WTC11 (cell line): ENCODE measurements at regions not wholly inside any gene's neighbourhood (a gene's known extent, or its start where the extent isn't known, plus 50 kb on each side); places are given as distances from the start of the nearest gene placed in this dataset.

ENCODE experiments used
- ATAC-seq: fragments of 200-7000 bp; cut with Tn5 transposase; 2 replicates; pipeline ENCODE4 v1.10.0; 2021; ENCODE audit warnings: mild to moderate bottlenecking, moderate library complexity
- CTCF ChIA-PET: fragments of 300-600 bp; sonication (Branson Sonifier 250); formaldehyde crosslinking; loops from one replicate; lab custom pipeline; 2021; ENCODE audit warnings: antibody characterized with exemption; lab: Charles Lee
- POLR2A ChIA-PET: fragments of 350-600 bp; sonication (Branson Sonifier 250); formaldehyde crosslinking; loops from one replicate; lab custom pipeline; 2021; ENCODE audit warnings: antibody characterized with exemption; lab: Charles Lee
- DNase-seq: peaks from one replicate; pipeline ENCODE4 v3.0.0; 2021; ENCODE audit warnings: low spot score
- H3K27ac Mint-ChIP-seq: 2 replicates; pipeline ENCODE4 v1.8.0; 2021; ENCODE audit warnings: mixed read lengths
- H3K27me3 Mint-ChIP-seq: 2 replicates; pipeline ENCODE4 v1.8.0; 2021; ENCODE audit warnings: low read depth, mild to moderate bottlenecking, moderate library complexity, mixed read lengths
- H3K36me3 Mint-ChIP-seq: 2 replicates; pipeline ENCODE4 v1.8.0; 2021; ENCODE audit warnings: mixed read lengths
- H3K4me1 Mint-ChIP-seq: 2 replicates; pipeline ENCODE4 v1.8.0; 2022; ENCODE audit warnings: mixed read lengths
- H3K4me3 Mint-ChIP-seq: 2 replicates; pipeline ENCODE4 v1.8.0; 2021; ENCODE audit warnings: mild to moderate bottlenecking, moderate library complexity, mixed read lengths
- H3K9me3 Mint-ChIP-seq: 2 replicates; pipeline ENCODE4 v1.8.0; 2021; ENCODE audit warnings: mixed read lengths
- FOXK1 ChIP-seq: sonication (generic); formaldehyde crosslinking; IDR thresholded peaks from 2 replicates; pipeline ENCODE4 v1.8.0; 2022; ENCODE audit warnings: mild to moderate bottlenecking, moderate library complexity, missing genetic modification reagents
- FOXP4 ChIP-seq: sonication (generic); formaldehyde crosslinking; IDR thresholded peaks from 2 replicates; pipeline ENCODE4 v1.8.0; 2022; ENCODE audit warnings: mild to moderate bottlenecking, missing genetic modification reagents
- KAT7 ChIP-seq: sonication (generic); formaldehyde crosslinking; IDR thresholded peaks from 2 replicates; pipeline ENCODE4 v1.8.1; 2023; ENCODE audit warnings: missing genetic modification reagents, mild to moderate bottlenecking, borderline replicate concordance
- NFATC4 ChIP-seq: fragments of 250-450 bp; sonication (Bioruptor Pico); IDR thresholded peaks from 2 replicates; pipeline ENCODE4 v1.9.0; 2021; ENCODE audit warnings: mild to moderate bottlenecking
- NFE2L1 ChIP-seq: sonication (generic); formaldehyde crosslinking; IDR thresholded peaks from 2 replicates; pipeline ENCODE4 v1.8.1; 2023; ENCODE audit warnings: missing genetic modification reagents
- NFYB ChIP-seq: sonication (generic); formaldehyde crosslinking; conservative IDR thresholded peaks from 2 replicates; pipeline ENCODE4 v1.8.0; 2022; ENCODE audit warnings: low read depth, missing genetic modification reagents
- PRDM15 ChIP-seq: sonication (generic); formaldehyde crosslinking; IDR thresholded peaks from 2 replicates; pipeline ENCODE4 v1.8.0; 2022; ENCODE audit warnings: missing genetic modification reagents
- PREB ChIP-seq: sonication (generic); formaldehyde crosslinking; IDR thresholded peaks from 2 replicates; pipeline ENCODE4 v1.8.1; 2022; ENCODE audit warnings: mild to moderate bottlenecking, missing genetic modification reagents, moderate library complexity, borderline replicate concordance
- RELA ChIP-seq: sonication (generic); formaldehyde crosslinking; IDR thresholded peaks from 2 replicates; pipeline ENCODE4 v1.8.1; 2022; ENCODE audit warnings: missing genetic modification reagents, mild to moderate bottlenecking, borderline replicate concordance
- SMAD3 ChIP-seq: sonication (generic); formaldehyde crosslinking; IDR thresholded peaks from 2 replicates; pipeline ENCODE4 v1.8.0; 2022; ENCODE audit warnings: missing genetic modification reagents, mild to moderate bottlenecking, borderline replicate concordance
- TEAD4 ChIP-seq: sonication (generic); formaldehyde crosslinking; IDR thresholded peaks from 2 replicates; pipeline ENCODE4 v1.8.0; 2022; ENCODE audit warnings: mild to moderate bottlenecking, missing genetic modification reagents
- TP53 ChIP-seq: sonication (generic); formaldehyde crosslinking; IDR thresholded peaks from 2 replicates; pipeline ENCODE4 v1.8.1; 2023; ENCODE audit warnings: mild to moderate bottlenecking, missing genetic modification reagents
- ZNF219 ChIP-seq: sonication (generic); formaldehyde crosslinking; IDR thresholded peaks from 2 replicates; pipeline ENCODE4 v1.8.0; 2023; ENCODE audit warnings: missing genetic modification reagents, mild to moderate bottlenecking, borderline replicate concordance
- ZNF396 ChIP-seq: fragments of 250-450 bp; sonication (Bioruptor Pico); IDR thresholded peaks from 2 replicates; pipeline ENCODE4 v1.8.0; 2021; ENCODE audit warnings: mild to moderate bottlenecking, moderate library complexity, borderline replicate concordance
- TF ChIP-seq, protein P1 (sequence below): sonication (generic); formaldehyde crosslinking; conservative IDR thresholded peaks from 2 replicates; pipeline ENCODE4 v1.8.1; 2022; ENCODE audit warnings: mild to moderate bottlenecking, missing genetic modification reagents
- TF ChIP-seq, protein P2 (sequence below): sonication (generic); formaldehyde crosslinking; IDR thresholded peaks from 2 replicates; pipeline ENCODE4 v1.8.1; 2023; ENCODE audit warnings: mild to moderate bottlenecking, missing genetic modification reagents, moderate library complexity
- TF ChIP-seq, protein P3 (sequence below): sonication (generic); formaldehyde crosslinking; IDR thresholded peaks from 2 replicates; pipeline ENCODE4 v1.8.1; 2022; ENCODE audit warnings: mild to moderate bottlenecking, moderate library complexity, missing genetic modification reagents
- TF ChIP-seq, protein P4 (sequence below): sonication (generic); formaldehyde crosslinking; IDR thresholded peaks from 2 replicates; pipeline ENCODE4 v1.8.1; 2022; ENCODE audit warnings: low read depth, mild to moderate bottlenecking, moderate library complexity, missing genetic modification reagents, borderline replicate concordance

- TF ChIP-seq NFE2L1 (CRISPR knock-in tag), result no peak
- no peak for TF ChIP-seq NFYB (CRISPR knock-in tag)
- TF ChIP-seq SMAD3, result no peak
- TF ChIP-seq PREB (CRISPR knock-in tag), result no peak
- no peak for TF ChIP-seq TP53 (CRISPR knock-in tag)
- TF ChIP-seq, protein P1, sequence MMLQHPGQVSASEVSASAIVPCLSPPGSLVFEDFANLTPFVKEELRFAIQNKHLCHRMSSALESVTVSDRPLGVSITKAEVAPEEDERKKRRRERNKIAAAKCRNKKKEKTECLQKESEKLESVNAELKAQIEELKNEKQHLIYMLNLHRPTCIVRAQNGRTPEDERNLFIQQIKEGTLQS (CRISPR knock-in tag), result no peak
- no peak for TF ChIP-seq PRDM15
- TF ChIP-seq, protein P2, sequence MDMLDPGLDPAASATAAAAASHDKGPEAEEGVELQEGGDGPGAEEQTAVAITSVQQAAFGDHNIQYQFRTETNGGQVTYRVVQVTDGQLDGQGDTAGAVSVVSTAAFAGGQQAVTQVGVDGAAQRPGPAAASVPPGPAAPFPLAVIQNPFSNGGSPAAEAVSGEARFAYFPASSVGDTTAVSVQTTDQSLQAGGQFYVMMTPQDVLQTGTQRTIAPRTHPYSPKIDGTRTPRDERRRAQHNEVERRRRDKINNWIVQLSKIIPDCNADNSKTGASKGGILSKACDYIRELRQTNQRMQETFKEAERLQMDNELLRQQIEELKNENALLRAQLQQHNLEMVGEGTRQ (CRISPR knock-in tag), result no peak
- TF ChIP-seq FOXP4 (CRISPR knock-in tag), result no peak
- TF ChIP-seq ZNF219 (CRISPR knock-in tag), result no peak
- TF ChIP-seq NFATC4 (CRISPR knock-in tag), result no peak
- TF ChIP-seq, all 79 proteins: peak for 0
These were observed 60.7 kb upstream of the INHBA start (continued) for GRCh38 chr7:41763626-41764025.

- Mint-ChIP-seq H3K9me3 (peaks cover 69% of the 10 kb centered on the region), H3K27me3 (peaks cover 4% of the 10 kb centered on the region), H3K4me1 (peaks cover 19% of the 10 kb centered on the region), H3K27ac (no peak overlapping the region), H3K36me3 (peaks cover 49% of the 10 kb centered on the region), H3K4me3 (no peak overlapping the region)
- DNase-seq (no peak), ATAC-seq (no peak)
- TF ChIP-seq TEAD4 (no peak), KAT7 (CRISPR knock-in tag) (no peak), ZNF396 (CRISPR knock-in tag) (no peak), RELA (CRISPR knock-in tag) (no peak), FOXK1 (CRISPR knock-in tag) (no peak)
- TF ChIP-seq, protein P3, sequence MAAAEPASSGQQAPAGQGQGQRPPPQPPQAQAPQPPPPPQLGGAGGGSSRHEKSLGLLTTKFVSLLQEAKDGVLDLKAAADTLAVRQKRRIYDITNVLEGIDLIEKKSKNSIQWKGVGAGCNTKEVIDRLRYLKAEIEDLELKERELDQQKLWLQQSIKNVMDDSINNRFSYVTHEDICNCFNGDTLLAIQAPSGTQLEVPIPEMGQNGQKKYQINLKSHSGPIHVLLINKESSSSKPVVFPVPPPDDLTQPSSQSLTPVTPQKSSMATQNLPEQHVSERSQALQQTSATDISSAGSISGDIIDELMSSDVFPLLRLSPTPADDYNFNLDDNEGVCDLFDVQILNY (CRISPR knock-in tag), result no peak
- TF ChIP-seq, protein P2 (CRISPR knock-in tag), result no peak
- TF ChIP-seq, protein P4, sequence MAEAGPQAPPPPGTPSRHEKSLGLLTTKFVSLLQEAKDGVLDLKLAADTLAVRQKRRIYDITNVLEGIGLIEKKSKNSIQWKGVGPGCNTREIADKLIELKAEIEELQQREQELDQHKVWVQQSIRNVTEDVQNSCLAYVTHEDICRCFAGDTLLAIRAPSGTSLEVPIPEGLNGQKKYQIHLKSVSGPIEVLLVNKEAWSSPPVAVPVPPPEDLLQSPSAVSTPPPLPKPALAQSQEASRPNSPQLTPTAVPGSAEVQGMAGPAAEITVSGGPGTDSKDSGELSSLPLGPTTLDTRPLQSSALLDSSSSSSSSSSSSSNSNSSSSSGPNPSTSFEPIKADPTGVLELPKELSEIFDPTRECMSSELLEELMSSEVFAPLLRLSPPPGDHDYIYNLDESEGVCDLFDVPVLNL (CRISPR knock-in tag), result no peak
- CTCF ChIA-PET, result no interaction called here
- POLR2A ChIA-PET, result no interaction called here
These were observed 59.8 kb upstream of the INHBA start for GRCh38 chr7:41762641-41763040.
